Suppressor macrophage treated with lipopolysaccharide for 4 hours (primary cell): ENCODE measurements at regions not wholly inside any gene's neighbourhood (a gene's known extent, or its start where the extent isn't known, plus 50 kb on each side); places are given as distances from the start of the nearest gene placed in this dataset.

ENCODE experiments used
- DNase-seq: peaks from one replicate; pipeline ENCODE4 v3.0.0-alpha.2; 2020

GRCh38 chr2:123085484-123085883, 939.6 kb upstream of the CNTNAP5 start:
- DNase-seq: no peak

GRCh38 chr2:123086613-123087385, 938.3 kb upstream of the CNTNAP5 start:
- DNase-seq: no peak

DNA sequence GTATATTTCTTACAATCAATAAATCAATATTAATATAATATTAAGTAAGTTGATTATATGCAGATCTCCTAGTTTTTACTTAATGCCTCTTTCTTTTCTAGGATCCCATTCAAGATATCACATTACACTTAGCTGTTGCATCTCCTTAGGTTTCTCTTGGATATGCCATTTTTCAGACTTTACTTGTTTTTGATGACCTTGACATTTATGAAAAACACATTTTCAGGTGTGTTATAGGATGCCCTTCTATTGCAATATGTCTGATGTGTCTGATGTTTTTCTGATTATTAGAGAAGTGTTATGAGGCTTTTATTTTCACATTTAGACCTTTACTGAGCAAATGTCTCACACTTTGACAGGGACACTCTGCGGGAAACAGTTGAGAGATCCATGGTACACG, 933.6 kb upstream of the CNTNAP5 start:
- DNase-seq: no peak

DNA sequence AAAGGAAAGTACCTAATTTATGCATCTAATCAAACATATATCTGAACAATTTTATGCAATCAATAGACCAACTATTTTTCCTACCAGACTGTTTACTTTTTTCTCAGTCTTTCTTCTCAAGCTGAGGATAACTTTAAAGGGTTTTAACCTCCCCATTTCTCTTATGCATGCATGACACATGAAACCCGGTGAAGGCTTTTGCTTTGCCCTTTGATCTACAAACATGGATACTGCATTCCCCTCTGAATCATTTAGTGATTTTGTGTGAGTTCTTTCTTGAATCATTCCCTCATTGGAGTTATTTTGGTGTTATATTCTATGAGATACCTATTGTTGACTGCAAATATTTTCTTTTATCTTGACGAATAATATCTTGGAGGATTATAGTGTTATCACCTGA, 931.9 kb upstream of the CNTNAP5 start:
- no peak for DNase-seq

DNA sequence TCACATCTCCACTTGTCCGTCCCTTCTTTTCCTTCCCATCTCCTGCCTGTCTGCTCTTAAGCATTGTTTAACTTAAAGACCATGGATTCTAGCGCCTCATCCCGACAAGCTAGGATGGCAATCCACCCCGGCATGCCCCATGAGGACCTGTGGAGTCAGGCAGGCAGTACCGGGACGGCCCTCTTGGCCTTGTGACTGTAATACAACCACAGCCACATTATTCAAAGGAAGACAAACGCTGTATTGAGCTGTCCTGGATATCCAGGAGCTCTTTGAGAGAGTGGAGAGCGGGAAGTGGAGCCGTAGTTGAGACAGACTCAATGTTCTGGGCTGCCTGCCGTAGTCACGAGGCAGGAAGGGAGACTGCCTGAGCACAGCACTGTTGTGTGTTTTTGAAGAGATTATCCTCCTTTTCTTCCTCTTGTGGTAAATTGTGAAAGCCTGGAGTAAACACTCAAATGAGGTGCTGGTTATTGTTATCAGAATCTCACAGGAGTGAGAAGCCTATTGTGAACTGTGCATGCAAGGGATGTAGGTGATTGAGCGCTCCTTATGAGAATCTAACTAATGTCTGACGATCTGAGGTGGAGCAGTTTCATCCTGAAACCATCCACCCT, 929.8 kb upstream of the CNTNAP5 start:
- no peak for DNase-seq

DNA sequence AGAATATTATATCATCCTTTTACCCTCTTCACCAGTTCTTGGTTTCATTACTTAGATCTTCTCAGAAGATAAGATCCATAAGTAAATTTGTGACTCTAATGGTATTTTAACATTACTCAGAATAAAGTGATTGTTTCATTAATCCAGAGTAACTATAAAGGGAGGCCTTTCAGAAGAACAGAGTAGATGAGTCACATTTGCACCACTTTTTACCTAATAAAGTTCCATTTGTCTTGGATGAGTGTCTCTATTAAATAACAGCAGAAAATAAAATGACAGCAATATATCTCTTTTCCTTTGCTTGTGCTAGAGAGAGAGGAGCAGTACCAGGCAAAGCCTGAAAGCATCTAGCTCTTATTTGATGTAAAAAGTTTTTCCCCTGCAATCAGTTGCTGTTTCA, 926.5 kb upstream of the CNTNAP5 start:
- DNase-seq: no peak

DNA sequence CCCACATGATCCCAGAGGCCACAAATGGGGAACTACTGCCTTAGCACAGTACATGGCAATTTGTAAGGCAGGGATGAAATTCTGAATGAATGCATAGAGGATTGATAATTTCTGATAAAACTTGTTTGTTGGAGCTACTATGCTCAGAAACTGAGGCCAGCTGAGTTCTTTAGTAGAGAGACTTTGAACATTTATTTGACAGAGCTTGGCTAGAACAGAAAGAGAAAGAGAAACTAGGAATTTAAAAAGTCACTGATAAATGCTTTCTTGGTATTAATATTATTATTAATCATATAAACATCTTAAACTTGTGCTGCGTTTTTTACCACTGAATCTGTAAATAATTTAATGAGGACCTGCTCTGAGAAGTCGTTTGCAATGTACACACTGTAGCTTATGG, 923.7 kb upstream of the CNTNAP5 start:
- DNase-seq: no peak

GRCh38 chr2:123103902-123104301, 921.2 kb upstream of the CNTNAP5 start:
- no peak for DNase-seq

GRCh38 chr2:123116595-123116994, 908.5 kb upstream of the CNTNAP5 start:
- DNase-seq: no peak

DNA sequence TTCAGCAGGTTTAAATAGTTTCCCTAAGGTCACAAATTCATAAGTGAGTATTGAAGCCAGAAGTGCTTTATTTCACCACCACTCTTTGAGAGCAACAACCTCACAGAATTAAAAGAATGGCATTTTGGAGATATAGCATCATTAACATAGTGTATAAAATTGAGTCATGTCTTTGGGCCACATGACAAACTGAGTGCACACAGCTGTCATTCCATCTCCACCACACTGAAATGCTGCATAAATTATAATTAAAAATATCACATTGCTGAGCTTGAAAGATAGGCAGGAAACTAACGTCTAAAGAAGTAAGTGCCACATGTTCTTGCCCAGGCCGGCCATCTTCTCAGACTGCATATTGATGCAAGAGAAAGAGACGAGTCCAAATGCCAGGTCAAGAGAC, 897.9 kb upstream of the CNTNAP5 start:
- DNase-seq: no peak

DNA sequence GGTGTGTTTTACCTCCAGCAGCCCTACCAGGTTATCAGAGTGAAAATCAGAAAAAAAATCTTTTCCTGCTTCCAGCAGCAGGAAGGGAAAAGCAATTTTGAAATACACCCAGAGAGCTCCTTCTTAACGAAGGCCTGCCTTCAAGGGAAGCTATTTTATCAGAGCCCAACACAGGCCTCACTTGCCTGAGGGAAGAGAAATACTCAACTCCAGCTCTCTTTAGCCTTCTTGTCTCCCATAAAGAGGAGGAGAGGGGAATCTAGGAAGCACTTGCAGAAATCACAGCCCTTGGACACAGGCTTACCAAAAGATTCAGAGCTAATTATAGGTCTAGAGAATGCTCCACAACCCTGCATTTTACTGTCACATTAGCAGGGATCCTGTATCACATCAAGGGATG, 896.1 kb upstream of the CNTNAP5 start:
- no peak for DNase-seq

DNA sequence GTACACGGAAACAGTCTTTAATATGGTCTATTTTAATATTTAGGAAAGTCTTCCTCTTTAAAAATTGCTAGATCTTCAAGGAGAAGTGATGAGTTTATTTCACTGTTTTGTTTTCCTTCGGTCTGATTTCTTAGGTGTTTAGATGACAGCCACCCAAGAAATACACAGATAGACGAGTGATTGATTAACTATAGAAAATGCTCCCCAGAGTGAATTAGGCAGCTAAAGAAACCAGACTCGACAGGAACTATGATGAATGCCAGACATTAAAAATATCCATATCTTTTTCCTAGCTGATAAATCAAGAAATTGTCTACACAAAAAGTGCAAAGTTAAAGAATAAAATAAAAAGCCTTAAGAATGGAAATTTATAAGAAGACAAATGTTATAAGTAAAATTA, 888.7 kb upstream of the CNTNAP5 start:
- no peak for DNase-seq

DNA sequence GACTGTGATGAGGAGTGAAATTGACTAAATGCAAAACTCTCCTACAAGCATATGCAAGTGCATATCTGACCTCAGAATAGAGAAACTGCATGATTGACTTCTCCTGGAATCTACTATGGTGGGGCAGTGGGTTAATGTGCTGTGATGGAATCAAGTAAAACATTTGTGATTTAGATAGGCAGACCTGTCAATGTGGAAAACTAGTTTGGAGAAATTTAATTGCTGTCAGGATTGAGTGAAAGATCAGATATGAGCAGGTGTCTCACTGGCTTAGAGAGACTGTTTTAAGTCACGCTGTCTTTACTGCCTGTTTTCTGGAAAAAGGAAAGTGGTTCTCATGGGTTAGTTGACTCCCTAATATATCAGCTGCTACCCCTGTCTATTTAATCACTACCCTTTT, 881.0 kb upstream of the CNTNAP5 start:
- no peak for DNase-seq

- DNase-seq: no peak
These were observed 872.0 kb upstream of the CNTNAP5 start for GRCh38 chr2:123153041-123153440.

DNA sequence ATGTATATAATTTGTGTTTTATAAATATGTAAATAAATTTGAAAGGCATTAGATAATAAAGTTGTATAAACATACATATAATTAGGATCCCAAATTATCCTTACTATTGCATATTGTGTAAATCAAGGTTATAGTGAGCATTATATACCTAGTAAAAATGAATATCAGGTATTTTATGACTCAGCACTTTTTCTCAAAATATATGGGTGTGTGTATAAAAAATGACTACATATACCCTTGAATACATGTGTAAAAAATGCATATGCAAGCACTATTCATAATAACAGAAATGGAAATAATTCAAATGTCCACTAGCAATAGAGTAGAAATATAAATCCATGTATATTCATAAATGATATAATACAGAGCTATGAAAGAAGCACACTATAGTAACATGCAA, 870.9 kb upstream of the CNTNAP5 start:
- no peak for DNase-seq

GRCh38 chr2:123157016-123157415, 868.1 kb upstream of the CNTNAP5 start:
- no peak for DNase-seq

GRCh38 chr2:123162400-123163016, 862.6 kb upstream of the CNTNAP5 start:
- DNase-seq: no peak

GRCh38 chr2:123163398-123163797, 861.7 kb upstream of the CNTNAP5 start:
- no peak for DNase-seq

- no peak for DNase-seq
These were observed 860.9 kb upstream of the CNTNAP5 start for GRCh38 chr2:123164216-123164615.

- no peak for DNase-seq
These were observed 859.5 kb upstream of the CNTNAP5 start for GRCh38 chr2:123165616-123166015.

DNA sequence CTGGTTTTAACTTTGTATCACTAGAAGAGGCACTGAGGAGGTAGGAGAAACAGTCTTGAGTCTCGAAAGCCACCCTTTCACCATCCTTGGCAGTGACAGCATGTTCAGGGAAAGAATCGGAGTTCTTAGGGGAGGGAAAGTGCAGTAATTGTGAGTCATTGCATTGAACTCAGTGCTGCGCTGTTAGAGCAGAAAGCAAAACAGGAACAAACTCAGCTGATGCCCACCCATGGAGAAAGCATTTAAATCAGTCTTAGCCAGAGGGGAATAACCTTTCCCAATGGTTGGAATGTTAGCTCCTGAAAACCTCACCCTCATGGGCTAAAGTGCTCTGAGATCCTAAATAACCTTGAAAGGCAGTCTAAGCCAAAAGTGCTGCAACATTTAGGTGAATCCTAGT, 845.6 kb upstream of the CNTNAP5 start:
- no peak for DNase-seq

DNA sequence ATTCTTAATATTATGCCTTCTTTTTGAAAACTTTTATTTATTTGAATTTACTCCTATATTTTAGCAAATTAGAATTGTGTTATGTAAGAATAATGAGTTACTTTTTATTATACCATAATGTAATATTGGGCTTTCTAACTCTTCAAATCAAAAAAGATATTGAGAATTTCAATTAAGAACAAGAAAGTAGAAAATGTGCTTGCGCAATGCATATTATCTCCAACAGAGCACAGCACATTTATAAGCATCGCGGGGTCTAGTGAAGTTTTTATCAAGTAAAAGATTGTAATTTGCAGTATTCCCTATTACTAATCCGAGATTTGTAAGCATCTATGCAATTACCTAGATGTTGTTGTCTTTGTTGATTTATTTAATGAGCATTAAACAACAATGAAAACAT, 829.1 kb upstream of the CNTNAP5 start:
- no peak for DNase-seq

DNA sequence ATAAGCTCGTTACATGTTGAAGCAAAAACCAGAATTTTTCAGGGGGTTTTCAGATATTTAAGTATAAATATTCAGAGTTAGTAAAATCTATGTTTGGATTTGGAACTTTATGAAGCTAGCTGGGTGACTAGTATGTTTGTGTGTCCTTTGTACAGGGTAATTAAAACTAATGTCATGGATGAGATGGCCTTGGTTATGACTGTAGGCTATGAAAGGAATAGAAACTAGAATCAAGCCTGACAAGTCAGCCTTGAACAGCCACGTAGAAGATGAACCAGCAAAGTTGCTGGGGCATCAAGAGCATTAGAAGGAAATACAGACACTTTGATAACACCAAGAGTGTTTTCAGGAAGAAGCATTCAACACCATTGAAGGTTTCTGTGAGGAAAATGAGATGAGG, 825.1 kb upstream of the CNTNAP5 start:
- no peak for DNase-seq

DNA sequence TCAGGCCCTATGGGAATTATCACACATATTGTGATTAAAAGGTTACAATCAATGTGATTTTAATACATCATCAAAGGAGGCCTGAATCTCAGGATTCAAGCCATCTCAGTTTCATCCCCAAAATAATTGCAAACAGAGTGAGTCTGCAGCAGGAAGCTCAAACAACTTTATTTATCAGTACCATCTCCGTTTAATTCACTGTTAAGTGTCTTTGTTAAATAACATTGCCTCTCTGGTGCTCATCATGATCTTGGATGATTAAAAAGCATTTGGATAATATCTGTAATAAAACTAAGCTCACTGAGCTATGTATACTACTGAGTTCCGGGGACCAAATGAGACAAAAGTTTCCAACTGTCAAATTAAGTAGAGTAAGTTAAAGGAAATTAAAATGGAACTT, 817.8 kb upstream of the CNTNAP5 start:
- DNase-seq: no peak

- DNase-seq: no peak
These were observed 815.9 kb upstream of the CNTNAP5 start for GRCh38 chr2:123209202-123209601.
